Activated naive CD8-positive, alpha-beta T cell treated with anti-CD3 and anti-CD28 coated beads, Interleukin-2, amount 50 U/mL, for 16 hours (primary cell): ENCODE measurements at regions not wholly inside any gene's neighbourhood (a gene's known extent, or its start where the extent isn't known, plus 50 kb on each side); places are given as distances from the start of the nearest gene placed in this dataset.
"Not testable (repeated sequence)": the region's sequence is repeated elsewhere in the genome, so short reads cannot be mapped to it uniquely, and the experiment has no call there.

Source experiments
- DNase-seq: peaks from one replicate; pipeline ENCODE4 v3.0.0-alpha.2; 2020; ENCODE audit warnings: low read depth, low spot score

DNA sequence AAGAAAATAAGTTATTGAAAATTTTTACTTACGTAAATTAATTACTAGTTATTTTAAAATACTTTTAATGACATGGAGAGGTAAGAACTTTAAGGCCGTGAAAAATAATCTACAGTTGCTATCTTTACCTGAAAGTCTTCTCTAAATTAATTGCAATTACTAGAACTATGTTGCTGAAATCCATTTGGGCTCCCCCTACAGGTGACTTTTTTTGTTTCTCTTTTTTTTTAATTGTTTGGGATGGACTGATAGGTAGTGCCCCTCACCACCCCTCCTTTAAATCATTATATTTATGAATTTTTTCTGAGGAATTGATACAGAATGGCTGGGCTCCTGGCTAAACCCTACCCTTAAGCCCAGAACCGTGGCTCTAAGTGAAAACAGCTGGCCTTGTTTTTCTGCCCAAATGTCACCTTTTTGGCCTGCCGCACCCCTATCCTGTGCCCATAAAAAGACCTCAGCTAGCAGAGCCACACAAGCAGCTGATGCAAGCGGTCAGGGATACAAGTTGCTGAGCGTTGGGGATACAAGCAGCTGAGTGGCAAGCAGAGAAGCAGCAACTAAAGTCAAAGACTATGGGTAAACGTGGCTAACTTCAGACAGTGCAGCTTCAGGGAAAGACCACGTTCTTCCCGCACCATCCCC is 315.2 kb upstream of the ACO1 start:
- no peak for DNase-seq

- no peak for DNase-seq
Observed at GRCh38 chr9:32069969-32070368, 314.5 kb upstream of the ACO1 start.

GRCh38 chr9:32072570-32072969 is 311.9 kb upstream of the ACO1 start:
- no peak for DNase-seq

GRCh38 chr9:32092031-32092430 is 292.4 kb upstream of the ACO1 start:
- no peak for DNase-seq

- DNase-seq, result no peak
Observed at GRCh38 chr9:32117291-32117690, 267.2 kb upstream of the ACO1 start.

GRCh38 chr9:32128546-32128945 is 255.9 kb upstream of the ACO1 start:
- DNase-seq, result no peak

- not testable (repeated sequence) for DNase-seq
Observed at GRCh38 chr9:32130709-32131108, 253.7 kb upstream of the ACO1 start.

DNA sequence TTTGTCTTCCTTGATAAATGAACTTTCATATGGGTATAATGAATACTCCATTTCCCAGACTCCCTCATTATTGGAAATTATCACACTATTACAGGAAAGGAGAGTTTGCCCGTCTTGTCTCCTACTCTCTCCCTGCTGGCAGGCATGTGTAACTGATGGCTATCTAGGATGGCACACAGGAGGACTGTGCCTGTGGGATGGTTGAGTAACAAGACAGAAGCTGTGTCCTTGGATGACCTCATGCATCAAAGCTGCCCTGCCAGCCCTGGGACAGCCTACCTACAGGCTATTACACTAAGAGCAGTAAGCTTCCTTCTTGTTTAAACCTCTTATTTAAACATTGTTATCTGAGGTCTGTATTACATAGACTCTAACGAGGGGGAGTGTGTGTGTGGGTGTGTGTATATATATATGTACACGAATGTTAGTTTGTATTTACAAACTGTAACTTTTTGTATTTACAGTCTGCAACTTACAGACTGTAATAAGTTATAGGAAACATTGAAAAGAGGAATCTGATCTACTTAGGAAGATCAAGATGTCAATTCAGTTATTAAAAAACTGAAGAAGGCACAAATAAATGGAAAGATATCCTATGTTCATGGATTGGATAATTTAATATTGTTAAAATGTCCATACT is 247.6 kb upstream of the ACO1 start:
- no peak for DNase-seq

DNA sequence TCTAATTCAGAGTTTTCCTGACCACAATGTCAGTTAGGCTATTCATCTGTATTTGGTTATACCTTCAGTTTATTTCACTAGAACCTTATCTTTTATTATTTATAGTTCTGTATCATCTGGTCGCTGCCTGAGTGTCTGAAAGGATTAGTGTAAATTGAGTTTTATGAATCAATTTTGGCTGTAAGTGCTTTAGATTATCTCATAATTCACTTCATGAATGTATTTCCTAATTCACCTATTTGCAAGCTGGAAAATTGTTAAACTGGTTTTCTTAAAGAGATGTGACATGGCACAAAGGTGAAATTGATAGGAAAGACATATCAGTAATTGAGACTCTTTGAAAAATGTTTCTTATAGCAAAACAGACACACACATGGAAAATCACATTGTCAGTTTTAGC is 242.4 kb upstream of the ACO1 start:
- no peak for DNase-seq

- DNase-seq, result not testable (repeated sequence)
Observed at GRCh38 chr9:32148553-32148952, 235.9 kb upstream of the ACO1 start.

GRCh38 chr9:32161209-32161608 is 223.2 kb upstream of the ACO1 start:
- DNase-seq, result no peak

DNA sequence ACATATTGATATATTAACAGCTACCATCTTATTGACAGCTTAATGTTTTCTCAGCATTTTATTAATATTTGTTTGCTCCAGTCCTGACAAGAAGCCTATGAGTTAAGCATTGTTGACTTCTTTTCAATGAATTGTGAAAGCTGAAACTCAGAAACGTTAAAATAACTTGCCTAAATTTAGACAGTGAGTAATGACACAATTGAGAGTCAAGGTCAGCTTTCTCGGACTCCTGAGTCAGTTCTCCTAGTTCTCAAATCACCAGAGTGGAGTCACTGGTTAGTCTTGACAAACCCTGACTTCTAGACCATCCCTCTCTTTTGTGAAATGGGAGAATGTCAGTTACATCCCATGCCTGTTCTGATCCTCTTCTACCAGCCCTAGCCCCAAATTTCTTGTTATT is 222.7 kb upstream of the ACO1 start:
- DNase-seq, result no peak

- not testable (repeated sequence) for DNase-seq
Observed at GRCh38 chr9:32166316-32166715, 218.1 kb upstream of the ACO1 start.

DNA sequence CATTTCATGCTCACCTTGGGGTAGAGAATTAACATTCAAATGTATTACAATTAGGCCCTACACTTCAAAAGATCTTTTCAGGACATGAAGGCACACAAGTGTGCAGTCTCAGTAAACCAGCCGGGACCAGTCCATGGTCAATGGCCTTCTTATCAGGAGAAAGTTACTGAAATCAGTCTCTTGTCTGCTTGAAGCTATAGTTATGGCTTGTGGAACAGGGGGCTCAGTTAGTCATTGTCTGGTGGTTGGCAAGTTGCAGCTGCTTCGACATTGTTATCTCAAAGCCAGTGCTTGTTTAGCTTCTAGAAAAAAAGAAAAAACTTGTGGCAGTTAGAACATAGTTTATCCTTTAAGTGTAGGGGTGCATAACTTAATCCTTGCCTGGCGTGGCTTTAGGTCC is 213.1 kb upstream of the ACO1 start:
- DNase-seq, result no peak

- DNase-seq, result no peak
Observed at GRCh38 chr9:32172256-32172655, 212.2 kb upstream of the ACO1 start.

DNA sequence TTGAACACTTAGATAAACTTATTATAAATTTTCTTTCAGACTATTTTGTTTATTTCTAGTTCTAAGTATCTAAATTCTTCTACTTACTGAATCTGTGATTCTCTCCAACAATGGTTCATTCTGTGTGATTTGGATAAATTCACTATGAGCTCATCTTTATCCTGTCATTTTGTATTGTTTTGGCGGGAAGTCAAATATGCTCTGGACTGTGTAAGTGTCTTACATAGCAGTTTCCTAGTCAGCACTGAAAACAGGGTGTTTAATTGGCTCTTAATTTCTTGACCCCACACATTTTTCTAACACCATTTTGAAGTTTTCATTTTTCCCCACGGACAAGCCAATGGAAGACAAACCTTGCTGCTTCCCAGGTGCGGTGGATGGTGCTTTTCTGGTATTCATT is 207.0 kb upstream of the ACO1 start:
- no peak for DNase-seq

DNA sequence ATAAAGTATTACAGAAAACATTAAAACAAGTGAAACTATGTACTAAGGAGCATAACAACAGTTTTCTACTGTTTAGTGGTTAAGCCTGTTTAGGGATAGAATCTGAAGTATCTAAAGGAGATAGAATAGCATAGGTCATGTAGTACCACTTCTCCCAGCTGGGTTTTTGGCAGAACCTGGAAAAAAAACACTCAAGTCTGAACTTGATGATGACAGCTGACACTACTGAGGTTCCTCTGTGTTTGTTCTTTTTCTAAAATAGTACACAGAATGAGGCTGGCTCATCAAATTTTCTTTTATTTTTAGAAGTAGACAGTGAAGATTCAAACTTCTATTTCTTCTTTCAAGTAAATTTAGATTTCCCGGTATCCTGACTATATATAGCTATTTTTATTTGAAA is 203.8 kb upstream of the ACO1 start:
- DNase-seq, result no peak

- DNase-seq, result no peak
Observed at GRCh38 chr9:32200241-32200640, 184.2 kb upstream of the ACO1 start.

DNA sequence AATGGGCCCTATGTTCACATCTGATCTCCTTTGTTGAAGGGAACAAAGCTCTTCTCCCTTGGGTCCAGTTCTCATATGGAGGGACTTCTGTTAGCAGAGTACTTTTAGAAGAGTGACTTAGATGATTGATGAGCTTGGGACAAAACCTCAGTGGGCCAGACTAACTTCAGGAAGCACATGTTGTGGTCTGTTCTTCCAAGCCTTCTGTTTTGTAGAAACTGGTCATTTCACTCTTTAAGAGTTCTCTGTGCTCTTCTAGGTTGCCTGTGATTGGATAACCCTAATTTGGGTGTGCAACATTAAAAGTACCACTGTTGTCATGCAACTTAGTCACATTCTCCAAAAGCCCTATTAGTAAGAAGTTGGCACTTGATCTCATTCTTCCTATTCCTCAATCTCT is 183.5 kb upstream of the ACO1 start:
- DNase-seq, result no peak

- not testable (repeated sequence) for DNase-seq
Observed at GRCh38 chr9:32209164-32209563, 175.3 kb upstream of the ACO1 start.

DNA sequence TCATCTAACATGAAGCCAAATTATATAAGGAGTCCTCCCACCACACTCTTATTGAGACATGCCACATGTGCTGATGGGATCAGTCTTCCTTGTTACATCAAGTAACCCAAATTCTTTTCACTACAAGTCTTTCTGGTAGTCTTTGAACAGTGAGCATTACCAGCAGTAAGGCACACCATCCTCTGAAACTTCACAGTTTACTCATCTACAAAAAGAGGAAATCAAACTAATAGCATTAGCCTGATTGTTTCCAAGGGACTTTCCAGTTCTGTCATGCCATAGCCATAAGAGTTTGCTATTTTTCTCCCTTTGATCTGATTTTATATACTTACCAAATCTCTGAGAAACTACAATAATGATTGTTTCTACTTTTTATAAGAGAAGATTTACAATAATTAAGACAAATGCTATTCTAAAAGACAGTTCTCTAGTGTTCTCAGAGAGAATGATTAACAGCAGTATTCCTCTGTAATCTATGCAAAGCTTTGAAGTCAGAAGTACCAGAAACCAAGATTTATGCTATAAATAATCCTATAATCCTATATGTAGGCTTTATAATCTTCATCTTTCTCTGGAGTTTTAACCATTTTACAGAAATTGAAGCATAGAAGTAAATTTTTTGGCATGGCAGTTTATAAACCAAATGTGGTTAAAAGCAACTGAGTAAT is 166.2 kb upstream of the ACO1 start:
- no peak for DNase-seq

DNA sequence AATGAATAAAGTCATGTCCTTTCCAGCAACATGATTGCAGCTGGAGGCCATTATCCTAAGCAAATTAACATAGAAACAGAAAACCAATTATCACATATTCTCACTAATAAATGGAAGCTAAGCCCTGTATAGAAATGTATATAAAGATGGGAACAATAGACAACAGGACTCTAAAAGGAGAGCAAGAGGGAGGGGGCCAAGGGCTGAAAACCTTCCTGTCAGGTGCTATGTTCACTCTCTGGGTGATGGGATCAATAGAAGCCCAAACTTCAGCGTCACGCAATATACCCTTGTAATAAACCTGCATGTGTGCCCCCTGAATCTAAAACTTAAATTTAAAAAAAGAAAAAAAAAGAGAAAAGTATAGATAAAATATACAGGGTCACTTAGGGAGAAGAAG is 163.7 kb upstream of the ACO1 start:
- DNase-seq, result no peak

DNA sequence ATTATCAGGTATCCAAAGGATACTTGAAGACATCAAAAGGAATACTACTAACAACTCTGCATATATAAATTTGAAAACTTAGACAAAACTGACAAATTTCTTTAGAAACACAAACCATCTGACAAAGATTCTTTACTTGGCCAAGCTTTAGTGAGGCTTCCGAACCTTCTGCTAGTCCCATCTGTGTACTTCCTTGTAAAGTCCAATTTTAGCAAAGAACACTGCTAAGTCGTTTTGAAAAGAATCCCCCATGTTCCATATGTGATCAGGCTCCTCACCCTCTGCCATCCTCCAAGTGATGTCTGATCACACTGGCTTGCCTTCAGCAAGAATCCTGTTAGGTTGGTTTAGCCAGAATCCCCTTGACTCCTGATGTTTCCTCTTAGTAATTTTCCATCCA is 150.0 kb upstream of the ACO1 start:
- DNase-seq, result no peak
